ENCODE measurements at regions not wholly inside any gene's neighbourhood (a gene's known extent, or its start where the extent isn't known, plus 50 kb on each side); places are given as distances from the start of the nearest gene placed in this dataset.
"Not testable (repeated sequence)": the region's sequence is repeated elsewhere in the genome, so short reads cannot be mapped to it uniquely, and the experiment has no call there.

DNA sequence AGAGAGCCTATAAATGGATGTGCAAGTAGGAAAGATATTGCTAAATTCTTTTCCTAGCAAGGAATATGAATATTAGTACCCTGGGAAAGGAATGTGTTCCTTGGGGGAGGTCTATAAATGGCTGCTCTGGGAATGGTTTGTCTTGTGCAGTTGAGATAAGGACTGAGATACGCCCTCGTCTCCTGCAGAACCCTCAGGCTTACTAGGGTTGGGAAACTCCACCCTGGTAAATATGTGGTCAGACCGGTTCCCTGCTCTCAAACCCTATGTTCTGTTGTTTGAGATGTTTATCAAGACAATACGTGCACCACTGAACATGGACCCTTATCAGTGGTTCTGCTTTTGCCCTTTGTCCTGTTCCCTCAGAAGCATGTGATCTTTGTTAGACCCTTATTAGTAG, 1698.9 kb downstream of the GRIK2 start:
- H3K4me3 ChIP-seq (replicated peaks in 1 of 3; ENCODE audit: insufficient read depth in 1 of 3, low read depth in 1 of 3, low read length in 3 of 3); H3K9me3 ChIP-seq (replicated peaks; ENCODE audit: control insufficient read depth, insufficient read depth, low read length); FAIRE-seq; dilution Hi-C loops (cut with MboI; ENCODE audit: extremely low pct_ligation_motif_present, low sequenced_read_pairs); H3K9ac ChIP-seq (replicated peaks; ENCODE audit: extremely low read depth, insufficient read depth, low read length); H2AFZ ChIP-seq (ENCODE audit: low read depth, low read length); BruUV-seq (replicated peaks); H3K36me3 ChIP-seq (ENCODE audit: control insufficient read depth in 2 of 2, extremely low read depth in 1 of 2, insufficient read depth in 2 of 2, low read length in 2 of 2); CTCF ChIA-PET; intact Hi-C loops (cut with micrococcal nuclease); H3K27ac ChIP-seq (ENCODE audit: insufficient read depth, low read depth, low read length); H3K4me1 ChIP-seq (ENCODE audit: control insufficient read depth, extremely low read depth, insufficient read depth, low read length); H3K27me3 ChIP-seq (ENCODE audit: control insufficient read depth in 2 of 2, insufficient read depth in 2 of 2, low read length in 2 of 2); POLR2A ChIA-PET; DNase-seq (ENCODE audit: low read depth, low spot score); H4K20me1 ChIP-seq (replicated peaks; ENCODE audit: control insufficient read depth, extremely low read depth, insufficient read depth, low read length); H3K4me2 ChIP-seq (ENCODE audit: insufficient read depth, low read length); H3K9me1 ChIP-seq (replicated peaks; ENCODE audit: control insufficient read depth, extremely low read depth, insufficient read depth, low read length); H3K79me2 ChIP-seq (ENCODE audit: control insufficient read depth, insufficient read depth, low read length): not testable (repeated sequence)

DNA sequence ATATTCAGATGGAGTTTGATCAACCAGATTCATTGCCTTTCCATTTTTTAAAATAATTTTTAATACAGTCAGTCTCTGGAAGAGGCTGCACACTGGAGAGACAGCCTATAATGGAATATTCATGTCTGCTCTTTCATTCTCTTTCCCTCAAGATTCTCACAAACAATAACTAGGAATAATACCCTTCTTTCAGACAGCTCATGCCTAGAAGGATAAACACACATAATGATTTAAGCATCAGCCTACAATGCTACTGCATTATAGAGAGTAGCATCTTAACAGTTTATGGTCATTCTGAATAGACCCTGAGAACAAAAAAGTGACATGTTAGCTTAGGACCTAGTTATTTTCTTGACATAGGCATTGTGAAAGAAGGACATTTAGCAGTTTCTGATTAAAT, 1692.3 kb downstream of the GRIK2 start:
- dilution Hi-C loops (cut with MboI; ENCODE audit: extremely low pct_ligation_motif_present, low sequenced_read_pairs) (no loop called here), intact Hi-C loops (cut with micrococcal nuclease) (no loop called here)
- Histone ChIP-seq H4K20me1 (replicated peaks; ENCODE audit: control insufficient read depth, extremely low read depth, insufficient read depth, low read length) (no peaks in the 10 kb centered on the region), H3K4me2 (ENCODE audit: insufficient read depth, low read length) (no peak overlapping the region), H3K9me1 (replicated peaks; ENCODE audit: control insufficient read depth, extremely low read depth, insufficient read depth, low read length) (no peaks in the 10 kb centered on the region), H3K4me1 (ENCODE audit: control insufficient read depth, extremely low read depth, insufficient read depth, low read length) (no peaks in the 10 kb centered on the region), H3K79me2 (ENCODE audit: control insufficient read depth, insufficient read depth, low read length) (no peaks in the 10 kb centered on the region), H3K27me3 (ENCODE audit: control insufficient read depth in 2 of 2, insufficient read depth in 2 of 2, low read length in 2 of 2) (no peaks in the 10 kb centered on the region), H3K9ac (replicated peaks; ENCODE audit: extremely low read depth, insufficient read depth, low read length) (no peak overlapping the region), H2AFZ (ENCODE audit: low read depth, low read length) (no peak overlapping the region), H3K4me3 (replicated peaks in 1 of 3; ENCODE audit: insufficient read depth in 1 of 3, low read depth in 1 of 3, low read length in 3 of 3) (no peak overlapping the region), H3K27ac (ENCODE audit: insufficient read depth, low read depth, low read length) (no peak overlapping the region), H3K9me3 (replicated peaks; ENCODE audit: control insufficient read depth, insufficient read depth, low read length) (no peaks in the 10 kb centered on the region), H3K36me3 (ENCODE audit: control insufficient read depth in 2 of 2, extremely low read depth in 1 of 2, insufficient read depth in 2 of 2, low read length in 2 of 2) (no peaks in the 10 kb centered on the region)
- no peak for DNase-seq (ENCODE audit: low read depth, low spot score)
- TF ChIP-seq CTCF (IDR thresholded peaks at IDR 0.05; ENCODE audit: extremely low read depth in 1 of 2, insufficient read depth in 1 of 2, low read depth in 1 of 2, low read length in 2 of 2) (no peak), POLR2AphosphoS5 (IDR thresholded peaks at IDR 0.05; ENCODE audit: insufficient read depth, low read depth, low read length) (no peak), JUN (IDR thresholded peaks at IDR 0.05; ENCODE audit: borderline replicate concordance, insufficient read depth, insufficient read length, low read depth) (no peak), EZH2 (IDR thresholded peaks at IDR 0.05; ENCODE audit: borderline replicate concordance, low read depth, low read length, severe bottlenecking) (no peak), POLR2A (IDR thresholded peaks at IDR 0.05; ENCODE audit: low read depth, low read length) (no peak), MAX (IDR thresholded peaks at IDR 0.05; ENCODE audit: insufficient read depth, insufficient read length) (no peak), MYC (IDR thresholded peaks at IDR 0.05; ENCODE audit: low read depth, low read length) (no peak), GATA2 (IDR thresholded peaks at IDR 0.05; ENCODE audit: insufficient read depth, insufficient read length, low read depth, low read length) (no peak), FOS (IDR thresholded peaks at IDR 0.05; ENCODE audit: borderline replicate concordance, insufficient read depth, low read length) (no peak)
- BruUV-seq (replicated peaks): no TSS peak
- POLR2A ChIA-PET: no interaction called here
- no peak for FAIRE-seq
- CTCF ChIA-PET: no interaction called here

Data from endothelial cell of umbilical vein (primary cell).